HG03571 (cell line): ENCODE measurements at regions not wholly inside any gene's neighbourhood (a gene's known extent, or its start where the extent isn't known, plus 50 kb on each side); places are given as distances from the start of the nearest gene placed in this dataset.

Experiments used
- ATAC-seq: cut with Tn5 transposase; IDR thresholded peaks from one replicate; pipeline ENCODE4 v1.9.1; 2021; ENCODE audit not compliant: unreplicated experiment

DNA sequence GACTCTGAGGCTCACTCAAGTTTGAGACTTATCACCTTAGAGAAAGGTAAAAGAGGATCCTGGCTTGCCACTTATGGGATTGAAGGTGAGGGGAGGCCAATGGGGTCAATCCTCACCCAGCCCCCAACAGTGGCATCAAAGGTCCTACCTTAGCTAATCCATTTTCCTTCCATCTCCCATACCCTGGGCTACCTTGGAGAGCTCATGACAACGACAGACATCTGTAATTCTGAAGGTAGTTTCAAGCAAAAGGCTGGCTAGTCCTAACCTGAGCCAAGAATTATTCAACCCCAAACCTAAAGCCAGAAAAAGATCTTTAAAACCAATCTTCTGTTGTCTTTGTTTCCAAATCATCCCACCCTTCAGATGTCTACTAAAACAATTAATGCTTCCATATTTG is 179.2 kb upstream of the GHITM start:
- no peak for ATAC-seq

DNA sequence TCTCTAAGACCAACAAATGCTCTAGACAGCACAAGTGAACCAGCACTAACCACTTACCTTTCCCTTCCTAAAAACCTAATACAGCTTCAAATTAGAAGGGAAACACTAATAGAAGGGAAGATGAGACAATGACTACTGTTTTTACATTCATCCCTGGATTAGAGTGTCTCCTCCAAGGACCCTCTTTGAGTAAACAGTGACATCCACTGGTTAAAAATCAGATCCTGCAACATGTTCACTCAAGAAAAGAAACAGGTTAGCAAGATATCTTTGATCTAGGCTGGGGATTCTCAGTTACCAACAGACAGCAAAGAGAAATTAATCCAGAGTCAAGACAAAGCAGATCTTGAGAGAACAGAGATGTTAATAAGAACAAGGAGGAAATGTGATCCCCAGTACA is 177.7 kb upstream of the GHITM start:
- ATAC-seq, result no peak

DNA sequence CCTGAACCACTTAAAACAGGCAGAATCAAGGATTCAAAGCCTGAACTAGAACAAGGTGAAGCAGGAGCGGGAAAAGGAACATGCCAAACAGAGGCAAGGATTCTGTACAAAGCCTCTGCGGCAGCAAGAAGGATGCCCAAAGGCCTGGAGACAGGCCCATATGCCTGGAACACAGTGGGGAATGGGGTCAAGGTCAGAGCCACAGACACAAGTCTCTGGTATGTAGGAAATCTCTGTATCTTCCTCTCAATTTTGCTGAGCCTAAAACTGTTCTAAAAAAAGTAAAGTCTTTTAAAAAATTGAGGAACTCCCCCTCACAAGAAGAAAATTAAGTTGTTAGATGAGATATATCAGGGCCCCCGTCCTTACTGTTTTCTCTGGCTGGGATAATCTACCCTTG is 175.9 kb upstream of the GHITM start:
- no peak for ATAC-seq

DNA sequence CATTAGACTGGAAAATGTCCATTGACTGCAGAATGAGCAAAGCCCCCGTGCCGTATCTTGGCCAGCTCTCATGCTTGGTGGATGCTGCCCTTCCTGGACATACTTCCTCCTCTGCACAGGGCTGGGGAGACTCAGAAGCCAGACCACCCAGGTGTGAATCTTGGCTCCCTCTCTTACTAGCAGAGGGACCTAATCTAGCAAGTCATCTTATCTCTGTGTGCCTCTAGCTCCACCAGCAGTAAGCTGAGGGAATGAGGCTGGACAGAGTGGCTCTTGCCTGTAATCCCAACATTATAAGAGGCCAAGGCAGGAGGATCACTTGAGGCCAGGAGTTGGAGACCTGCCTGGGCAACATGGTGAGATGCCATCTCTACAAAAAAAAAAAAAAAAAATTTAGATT is 173.8 kb upstream of the GHITM start:
- no peak for ATAC-seq

DNA sequence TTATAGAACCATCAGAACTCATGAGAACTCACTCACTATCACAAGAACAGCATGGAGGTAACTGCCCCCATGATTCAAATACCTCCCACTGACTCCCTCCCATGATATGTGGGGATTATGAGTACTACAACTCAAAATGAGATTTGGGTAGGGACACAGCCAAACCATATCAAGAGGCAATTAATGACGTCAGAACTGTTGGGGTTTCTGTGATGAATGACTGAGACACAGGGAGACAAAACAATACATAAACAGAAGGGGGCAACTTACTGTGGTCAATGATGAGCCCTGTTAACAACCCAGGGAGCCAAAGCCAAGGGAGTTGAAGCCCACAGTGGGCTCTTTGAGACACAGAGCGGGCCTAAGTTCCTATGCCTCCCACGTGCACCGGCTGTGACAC is 171.3 kb upstream of the GHITM start:
- no peak for ATAC-seq

DNA sequence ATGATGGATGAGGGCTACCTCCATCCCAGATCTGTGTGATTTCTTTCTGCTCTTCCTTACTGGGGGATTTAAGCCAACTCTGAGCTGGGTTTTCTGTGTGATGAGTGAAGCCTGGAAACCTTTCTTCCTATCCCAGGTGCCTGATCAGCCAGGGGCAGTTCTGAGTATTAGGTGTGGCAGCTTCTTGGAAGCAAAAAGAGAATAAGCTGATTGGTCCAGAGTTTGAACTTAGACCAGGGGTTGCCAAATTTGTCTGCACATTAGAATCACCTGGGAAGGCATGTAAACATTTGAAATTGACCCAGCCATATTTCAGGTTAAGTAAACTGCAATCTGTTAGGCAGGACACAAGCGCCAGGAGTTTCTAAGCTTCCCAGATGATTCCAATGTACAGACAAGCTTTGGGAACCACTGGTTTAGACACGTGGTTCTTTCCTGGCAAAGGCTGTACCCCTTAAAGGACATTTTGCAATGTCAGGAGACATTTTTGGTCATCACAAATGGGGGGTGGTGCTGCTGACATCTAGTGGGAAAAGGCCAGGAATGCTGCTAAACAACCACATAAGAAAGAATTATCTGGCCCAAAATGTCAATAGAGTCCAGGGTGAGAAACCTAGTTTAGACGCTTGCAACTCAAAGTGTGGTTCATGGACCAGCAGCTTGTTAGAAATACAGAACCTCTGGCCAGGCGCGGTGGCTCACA is 160.5 kb upstream of the GHITM start:
- no peak for ATAC-seq

DNA sequence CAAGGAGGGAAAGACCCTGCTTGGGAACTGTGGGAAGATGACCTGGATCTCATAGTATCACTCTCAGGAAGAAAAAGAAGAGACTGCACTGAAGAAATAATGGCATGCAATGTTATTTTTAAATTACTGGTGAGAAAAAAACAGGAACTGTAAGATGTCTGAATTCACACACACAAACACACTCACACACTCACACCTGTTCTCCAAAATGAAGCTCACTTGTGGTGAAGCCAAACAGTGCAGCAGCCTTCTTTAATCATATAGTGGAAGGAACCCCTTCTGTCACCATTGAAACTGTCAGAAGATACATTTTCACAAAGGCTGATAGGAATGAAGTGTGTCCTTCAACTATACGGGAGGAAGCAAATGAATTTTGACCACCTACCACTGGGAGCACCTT is 156.5 kb upstream of the GHITM start:
- ATAC-seq, result no peak

DNA sequence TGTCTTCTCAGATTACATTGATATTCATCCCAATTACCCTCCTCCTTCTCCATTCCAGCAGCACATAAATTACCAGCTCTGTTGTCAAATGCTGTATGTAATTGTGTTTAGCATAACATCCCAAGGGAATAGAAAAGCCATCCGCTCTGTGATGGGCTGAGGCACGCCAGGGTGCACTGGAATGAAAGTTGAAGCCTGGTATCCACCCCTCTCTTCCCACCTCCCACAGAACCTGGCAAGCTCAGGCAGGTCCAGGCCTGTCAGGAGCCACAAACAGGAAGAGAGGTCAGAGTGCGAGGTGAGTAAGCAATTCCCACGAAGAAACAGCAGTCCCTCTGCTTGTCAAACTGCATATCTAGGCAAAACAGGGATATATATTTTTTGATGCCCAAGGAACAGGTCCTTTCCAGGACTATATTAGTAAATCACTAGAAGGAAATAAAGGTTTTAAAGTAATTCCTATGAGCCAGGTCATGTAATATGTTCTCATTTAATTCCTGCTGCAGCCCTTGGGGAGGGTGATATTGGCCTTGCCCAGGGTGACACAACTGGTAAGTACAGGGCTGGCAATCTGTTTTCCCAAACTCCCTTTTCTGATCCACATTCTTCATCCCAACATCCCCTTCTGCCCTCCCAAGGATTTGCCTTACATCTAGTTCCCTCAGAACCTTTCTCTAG is 155.6 kb upstream of the GHITM start:
- ATAC-seq, result no peak

DNA sequence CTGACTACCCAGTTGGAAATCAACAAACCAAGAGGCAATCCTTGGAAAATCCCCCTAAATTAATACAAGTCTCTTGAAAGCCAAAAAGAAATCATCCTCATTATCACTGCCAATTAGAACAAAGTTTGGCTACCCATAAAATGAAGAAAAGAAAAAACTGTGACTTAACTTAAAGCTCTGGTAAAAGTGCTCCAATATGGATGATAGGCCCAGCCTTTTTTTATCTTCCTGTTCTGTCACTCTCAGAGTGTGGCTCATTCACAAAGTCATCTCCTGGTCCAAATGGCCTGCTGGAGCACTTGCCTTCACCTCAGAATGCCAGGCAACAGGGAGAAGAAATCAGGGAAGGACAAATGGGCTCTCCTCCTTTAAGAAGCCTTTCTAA is 155.1 kb upstream of the GHITM start:
- no peak for ATAC-seq

DNA sequence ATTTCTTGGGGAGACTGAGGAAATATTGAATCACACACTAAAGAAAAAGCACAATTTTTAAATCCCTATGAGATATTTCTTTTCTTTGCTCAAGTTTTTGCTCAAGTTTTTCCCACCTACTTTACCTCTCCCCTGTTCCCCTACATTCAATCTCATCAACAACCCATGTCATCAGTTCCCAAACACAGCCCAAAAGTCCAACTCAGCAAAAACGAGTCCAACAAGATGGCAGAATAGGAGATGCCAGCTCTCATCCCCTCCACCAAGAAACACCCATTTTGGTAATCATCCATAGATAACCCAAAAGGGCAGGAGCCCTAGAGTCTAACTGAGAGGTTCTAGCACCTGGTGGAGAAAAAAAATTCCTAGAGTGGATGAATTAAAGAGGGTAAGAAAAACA is 152.5 kb upstream of the GHITM start:
- no peak for ATAC-seq

DNA sequence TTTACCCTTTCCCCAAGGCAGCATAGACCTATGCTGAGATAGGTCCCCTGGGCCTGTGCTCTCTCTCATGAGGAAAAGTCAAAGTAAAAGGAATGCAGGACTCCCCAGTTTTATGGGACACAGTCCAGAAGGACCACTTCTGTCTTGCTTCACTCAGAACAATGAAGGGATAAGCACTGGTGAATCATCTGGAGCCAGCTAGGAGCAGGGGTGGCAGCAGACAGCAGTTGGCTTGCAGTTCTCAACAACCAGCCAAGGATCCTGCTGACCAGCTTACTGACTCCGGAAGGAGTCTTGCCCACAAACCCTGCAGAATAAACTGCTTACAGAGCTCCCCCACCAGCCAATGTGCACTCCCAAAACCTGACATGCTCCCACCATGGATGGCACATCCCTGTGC is 152.1 kb upstream of the GHITM start:
- ATAC-seq, result no peak

DNA sequence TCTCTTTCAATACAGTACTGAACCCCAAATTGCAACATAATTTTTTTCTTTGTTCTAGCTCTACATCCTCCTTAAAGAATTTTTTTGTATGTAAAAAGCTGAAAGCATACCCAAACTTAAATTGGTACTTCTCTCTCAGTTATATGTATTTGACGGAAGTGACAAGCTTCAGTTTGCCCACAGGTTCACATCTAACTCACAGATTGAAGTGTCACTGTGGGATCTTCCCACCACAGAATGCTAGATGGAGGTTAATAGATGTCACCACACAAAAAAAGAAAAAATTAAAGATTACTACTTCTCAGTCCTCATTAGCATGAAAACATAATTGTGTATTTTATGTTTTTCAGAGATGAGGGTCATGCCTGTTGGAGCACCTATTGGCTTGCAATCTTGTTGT is 150.9 kb upstream of the GHITM start:
- ATAC-seq, result no peak

DNA sequence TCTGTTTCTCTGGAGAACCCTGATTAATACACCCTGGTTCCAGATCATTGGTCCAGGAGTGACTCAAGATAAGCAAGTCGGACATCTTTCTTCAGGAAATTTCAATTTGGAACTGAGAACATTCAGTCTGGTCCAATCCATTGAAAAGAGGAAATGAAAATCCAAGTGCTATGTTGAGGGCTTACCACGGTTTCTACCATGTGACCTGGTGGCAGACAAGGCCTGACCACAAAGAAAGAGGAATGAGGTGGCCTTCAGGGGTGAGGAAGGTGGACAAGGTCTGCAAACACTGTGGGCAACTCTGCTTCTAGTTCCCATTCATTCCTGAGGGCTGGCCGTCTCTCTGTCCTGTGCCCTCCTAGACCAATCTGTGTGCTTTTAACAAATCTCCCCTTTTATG is 149.2 kb upstream of the GHITM start:
- ATAC-seq, result peak; percentile 88

DNA sequence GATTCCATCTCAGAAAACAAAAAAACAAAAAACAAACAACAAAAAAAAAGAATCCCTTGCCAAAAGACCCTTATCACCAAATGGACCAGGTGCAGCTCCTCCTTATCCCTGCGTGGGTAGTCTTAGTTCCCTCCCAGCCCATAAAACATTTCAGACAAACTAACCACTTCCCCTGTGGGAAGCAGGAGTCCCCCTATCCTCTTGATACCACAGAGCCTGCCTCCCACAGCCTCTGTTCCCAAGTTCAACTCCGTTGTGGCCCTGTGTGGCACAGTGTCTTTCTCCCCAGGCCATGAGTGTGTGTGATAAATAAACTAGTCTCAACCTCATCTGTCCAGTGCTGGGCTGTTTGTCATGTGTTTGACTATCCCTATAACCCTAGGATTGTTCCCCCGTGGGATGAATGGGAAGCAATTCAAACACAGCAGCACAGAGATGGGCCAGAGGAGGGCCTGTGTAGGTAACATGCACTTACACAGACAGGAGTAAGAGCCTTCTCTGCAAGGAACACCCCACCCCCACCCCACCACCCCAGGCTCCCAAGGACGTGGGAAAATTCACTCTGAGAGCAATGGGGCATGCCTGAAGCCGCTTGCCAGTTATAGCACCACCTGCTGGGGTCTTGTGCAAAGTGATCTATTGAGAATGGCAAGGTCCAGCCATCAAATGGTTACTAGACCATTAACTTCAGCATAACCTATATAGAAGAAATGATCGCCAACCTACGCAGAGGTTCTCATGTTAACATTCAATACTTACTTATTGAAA is 147.1 kb upstream of the GHITM start:
- no peak for ATAC-seq

DNA sequence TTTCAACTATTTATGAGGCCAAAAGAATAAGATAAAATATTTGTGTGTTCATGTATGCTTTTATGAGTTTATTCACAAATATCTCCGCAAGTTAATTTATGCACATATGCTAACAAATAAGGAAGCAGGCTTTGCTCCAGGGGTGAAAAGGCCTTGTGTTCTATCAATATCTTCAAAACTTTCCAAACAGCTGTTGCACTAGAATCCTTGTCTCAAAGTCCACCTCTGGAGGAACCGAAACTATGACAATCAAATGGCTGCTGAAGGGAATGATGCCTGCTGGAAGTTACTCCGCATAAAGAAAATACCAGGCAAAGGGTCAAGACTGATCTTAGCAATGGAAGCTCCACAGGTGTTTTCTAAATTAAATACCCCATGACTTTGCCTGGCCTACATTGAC is 145.0 kb upstream of the GHITM start:
- ATAC-seq, result no peak

DNA sequence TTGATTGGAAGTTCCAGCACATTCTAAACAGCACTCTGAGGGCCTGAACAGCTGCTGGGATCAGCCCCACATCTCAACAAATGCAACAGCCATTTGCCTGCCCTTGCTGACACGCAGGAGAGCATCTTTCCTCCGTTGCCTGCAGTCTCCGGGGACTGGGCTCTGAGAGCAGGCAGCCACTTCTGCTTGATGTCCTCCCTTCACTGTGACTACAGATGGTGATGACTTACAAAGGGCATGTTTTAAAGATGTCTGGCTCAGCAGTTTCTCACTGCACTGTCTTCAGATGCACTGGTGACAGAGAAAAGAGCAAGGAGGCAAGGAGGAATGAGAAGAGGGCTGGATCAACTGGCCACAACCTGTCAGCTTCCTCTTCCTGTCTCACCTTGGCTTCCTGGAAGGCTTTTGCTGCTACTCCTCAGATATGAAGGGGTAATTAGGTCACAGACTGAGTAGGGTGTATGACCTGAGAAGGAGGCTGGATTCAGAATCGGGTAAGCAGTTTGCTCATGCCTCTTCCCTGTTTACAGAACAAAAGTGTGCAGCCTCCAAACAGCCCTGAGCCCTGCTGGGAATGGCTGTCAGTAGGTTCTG is 143.5 kb upstream of the GHITM start:
- ATAC-seq, result no peak

DNA sequence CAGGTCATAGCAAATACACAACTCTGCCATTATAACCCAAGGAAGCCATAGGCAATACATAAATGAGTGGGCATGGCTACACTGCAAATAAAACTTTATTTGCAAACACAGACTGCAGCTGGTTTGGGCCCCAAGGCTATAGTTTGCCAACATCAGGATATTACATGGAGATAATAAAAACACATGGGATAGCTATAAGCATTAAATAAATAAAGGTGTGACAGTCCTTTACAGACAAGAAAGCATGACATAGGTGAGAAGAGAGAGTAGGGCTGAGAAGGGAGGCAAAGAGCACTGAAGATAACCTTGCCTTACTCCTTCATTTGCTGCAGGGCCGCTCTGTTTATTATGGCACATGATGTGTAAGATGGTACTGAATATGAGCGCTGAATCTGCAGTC is 135.1 kb upstream of the GHITM start:
- ATAC-seq, result no peak

DNA sequence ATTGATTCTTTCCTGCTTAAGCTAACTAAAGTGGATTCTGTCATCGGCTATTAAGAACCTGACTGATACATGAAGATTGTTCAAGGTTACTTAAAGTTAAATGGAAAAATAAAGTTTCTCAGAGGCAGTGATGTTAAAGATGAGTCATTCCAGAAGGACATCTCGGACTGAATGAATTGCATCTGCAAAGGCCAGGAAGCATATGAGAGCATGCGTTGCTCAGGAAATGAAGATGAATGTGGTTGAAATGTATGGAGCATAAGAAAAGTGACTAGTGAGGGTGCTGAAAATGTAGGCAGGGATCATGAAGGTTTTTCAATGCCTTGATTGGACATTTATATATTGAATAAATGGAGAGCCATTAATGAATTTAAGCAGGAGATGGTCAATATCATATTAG is 133.9 kb upstream of the GHITM start:
- no peak for ATAC-seq

DNA sequence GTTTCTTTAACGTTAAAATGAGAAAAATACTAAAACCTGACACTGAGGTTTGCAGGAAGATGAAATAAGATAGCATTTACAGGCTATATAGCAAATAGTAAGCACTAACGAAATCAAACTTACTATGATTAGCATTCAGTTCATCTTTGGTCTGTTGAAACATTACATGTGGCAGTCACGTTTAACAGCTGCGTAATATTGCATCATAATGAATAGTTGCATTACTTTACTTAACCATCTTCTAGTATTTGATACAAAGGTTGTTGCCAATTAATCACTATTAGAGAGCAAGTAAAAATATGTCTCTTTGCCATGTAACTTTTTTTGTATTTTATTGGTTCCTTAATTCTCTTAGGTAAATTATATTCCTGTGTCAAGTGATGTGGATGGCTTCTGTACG is 131.8 kb upstream of the GHITM start:
- no peak for ATAC-seq

DNA sequence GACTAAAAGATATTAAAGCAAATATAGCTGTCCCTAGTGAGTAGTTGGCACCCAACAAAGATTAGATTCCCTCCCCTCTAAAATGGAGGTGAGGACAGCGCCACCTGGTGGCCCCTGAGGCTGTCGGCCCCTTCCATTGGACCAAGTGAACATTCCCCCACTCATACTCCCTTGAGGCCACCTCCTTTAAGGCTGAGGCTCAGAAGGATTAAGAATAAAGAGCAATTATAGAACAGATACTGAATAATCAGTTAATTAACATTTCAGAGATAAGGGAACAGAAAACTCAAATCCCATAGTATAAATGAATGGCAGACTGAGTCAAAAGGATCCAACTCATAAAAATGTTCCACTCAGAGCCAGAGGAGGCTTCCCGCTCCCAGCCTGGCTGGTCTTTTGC is 130.4 kb upstream of the GHITM start:
- no peak for ATAC-seq

DNA sequence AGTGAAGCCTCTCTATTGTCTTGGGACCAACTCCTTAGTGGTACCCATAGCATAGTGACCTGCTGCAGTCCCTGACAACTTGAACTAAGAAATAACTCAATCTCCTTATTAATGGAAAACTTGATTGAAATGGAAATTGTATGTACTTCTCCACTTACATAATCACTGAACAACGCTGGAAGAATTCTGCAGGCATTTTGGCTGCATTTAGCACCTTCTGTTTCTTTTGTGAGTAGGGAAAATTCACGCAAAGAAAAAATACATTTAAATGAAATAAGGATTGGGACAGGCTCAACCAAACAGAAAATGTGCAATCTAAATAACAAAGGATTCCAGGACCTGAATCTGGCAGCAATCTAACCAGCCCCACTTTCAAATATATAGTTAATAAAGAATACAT is 126.9 kb upstream of the GHITM start:
- ATAC-seq, result no peak
